Sigmoid colon (tissue), 6 donors: ENCODE measurements at regions not wholly inside any gene's neighbourhood (a gene's known extent, or its start where the extent isn't known, plus 50 kb on each side); places are given as distances from the start of the nearest gene placed in this dataset.

Experiments
- DNase-seq: peaks from one replicate; pipeline ENCODE4 v3.0.0-alpha.2; 2019
- H3K27ac ChIP-seq, 4 donors: fragments of 200-600 bp; sonication (generic); one replicate each; pipeline ENCODE4 v1.5.1; 2016 to 2019; ENCODE audit warnings: mild to moderate bottlenecking in 1 of 4
- H3K27me3 ChIP-seq, 3 donors: fragments of 200-600 bp; sonication (generic); one replicate each; pipeline ENCODE4 v1.5.1; 2019; ENCODE audit warnings: mild to moderate bottlenecking in 1 of 3
- H3K36me3 ChIP-seq, 4 donors: fragments of 200-600 bp; sonication (generic); one replicate each; pipeline ENCODE4 v1.5.1; 2016 to 2019
- H3K4me1 ChIP-seq, 4 donors: fragments of 200-600 bp; sonication (generic); one replicate each; pipeline ENCODE4 v1.5.1; 2017 to 2019
- H3K4me3 ChIP-seq, 4 donors: fragments of 200-600 bp; sonication (generic); one replicate each; pipeline ENCODE4 v1.5.1; 2017 to 2019; ENCODE audit warnings: mild to moderate bottlenecking in 2 of 4, moderate library complexity in 1 of 4
- H3K9me3 ChIP-seq, 4 donors: fragments of 200-600 bp in 3 of 4; sonication (generic) in 3 of 4; one replicate each; pipeline versions ENCODE4 v1.5.1 to v1.6.1; 2013 to 2019
- EP300 ChIP-seq, 4 donors: sonication (generic); formaldehyde crosslinking; IDR thresholded peaks; one replicate each; pipeline ENCODE4 v1.6.1; 2017; ENCODE audit warnings: antibody characterized with exemption in 4 of 4
- POLR2A ChIP-seq, 2 donors: fragments of 450-650 bp; IDR thresholded peaks; one replicate each; pipeline ENCODE4 v1.6.1; 2016; ENCODE audit warnings: antibody characterized with exemption in 2 of 2, mild to moderate bottlenecking in 2 of 2, moderate library complexity in 2 of 2
- POLR2AphosphoS5 ChIP-seq, 4 donors: sonication (generic); formaldehyde crosslinking; IDR thresholded peaks; one replicate each; pipeline ENCODE4 v1.6.1; 2017; ENCODE audit warnings: antibody characterized with exemption in 4 of 4
- WGBS, 2 donors: extraction: QIAGEN DNeasy Blood & Tissue Kit; methylation state at CpG; one replicate each; pipeline ENCODE4 v1.1.7; 2013; 5-methylcytosine and 5-hydroxymethylcytosine counted together
- intact Hi-C: fragments of 100-400 bp; cut with DNase I; formaldehyde crosslinking; loops from one replicate; pipeline ENCODE4 v1.15.1; 2023
- TF ChIP-seq, protein P1 (sequence below), 4 experiments: fragments of 450-650 bp in 3 of 4; fragments of 200-600 bp in 1 of 4; IDR thresholded peaks; one replicate each; pipeline ENCODE4 v1.5.1; 2016 to 2019; ENCODE audit warnings: antibody characterized with exemption in 4 of 4, mild to moderate bottlenecking in 3 of 4, moderate library complexity in 2 of 4
- donor health status: healthy with polysubstance abuse.
- donor health status: healthy.

DNA sequence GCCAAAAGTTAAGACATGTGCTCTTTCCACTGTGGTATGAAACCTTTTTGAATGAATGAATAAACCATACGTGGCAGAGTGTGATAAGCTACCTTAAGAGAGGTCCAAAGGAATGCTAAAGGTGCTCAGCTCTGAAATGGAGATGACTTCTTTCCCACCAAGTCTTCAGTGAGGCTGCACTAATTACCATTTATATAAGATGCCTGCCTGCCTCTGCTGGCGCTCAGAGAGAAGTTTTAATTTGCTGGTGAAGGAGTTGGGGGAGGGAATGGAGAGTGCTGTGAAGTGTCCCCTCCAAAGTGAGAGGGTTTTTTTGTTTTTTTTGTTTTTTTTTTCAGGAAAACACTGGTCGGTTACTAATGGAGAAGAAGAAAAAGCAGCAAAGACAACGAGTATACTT lies 559.0 kb downstream of the OMA1 start:
- Histone ChIP-seq H3K4me3 (no peak overlapping the region), H3K27me3 (no peaks in the 10 kb centered on the region), H3K36me3 (no peaks in the 10 kb centered on the region), H3K4me1 (no peaks in the 10 kb centered on the region), H3K9me3 (no peaks in the 10 kb centered on the region), H3K27ac (no peak overlapping the region)
- no peak for DNase-seq
- no peak for TF ChIP-seq POLR2AphosphoS5 (IDR thresholded peaks at IDR 0.05)
- intact Hi-C loops = no loop called here
- 55 to 60% methylated on average over 4 of the region's 4 CpGs for WGBS, 2 donors

DNA sequence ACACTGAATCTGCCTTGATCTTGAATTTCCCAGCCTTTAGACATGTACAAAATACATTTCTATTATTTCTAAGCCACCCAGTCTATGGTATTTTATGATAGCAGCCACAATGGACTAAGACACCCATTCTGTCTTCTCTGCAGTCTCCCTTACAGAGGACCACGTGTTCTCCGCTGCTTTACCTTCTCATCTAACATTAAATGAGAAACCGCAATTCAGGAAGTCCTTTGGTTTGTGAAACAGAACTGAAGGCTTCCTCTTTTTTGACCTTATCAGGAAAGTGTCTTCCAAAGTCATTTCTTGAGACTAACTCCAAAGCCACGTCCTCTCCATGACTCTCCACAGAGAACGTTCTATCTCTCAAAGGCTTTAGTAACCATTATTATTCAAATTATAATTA lies 560.1 kb downstream of the OMA1 start:
- intact Hi-C loops = no loop called here
- H3K4me1 ChIP-seq = no peaks in the 10 kb centered on the region
- no peak for TF ChIP-seq POLR2A (IDR thresholded peaks at IDR 0.05)
- TF ChIP-seq, protein P1, sequence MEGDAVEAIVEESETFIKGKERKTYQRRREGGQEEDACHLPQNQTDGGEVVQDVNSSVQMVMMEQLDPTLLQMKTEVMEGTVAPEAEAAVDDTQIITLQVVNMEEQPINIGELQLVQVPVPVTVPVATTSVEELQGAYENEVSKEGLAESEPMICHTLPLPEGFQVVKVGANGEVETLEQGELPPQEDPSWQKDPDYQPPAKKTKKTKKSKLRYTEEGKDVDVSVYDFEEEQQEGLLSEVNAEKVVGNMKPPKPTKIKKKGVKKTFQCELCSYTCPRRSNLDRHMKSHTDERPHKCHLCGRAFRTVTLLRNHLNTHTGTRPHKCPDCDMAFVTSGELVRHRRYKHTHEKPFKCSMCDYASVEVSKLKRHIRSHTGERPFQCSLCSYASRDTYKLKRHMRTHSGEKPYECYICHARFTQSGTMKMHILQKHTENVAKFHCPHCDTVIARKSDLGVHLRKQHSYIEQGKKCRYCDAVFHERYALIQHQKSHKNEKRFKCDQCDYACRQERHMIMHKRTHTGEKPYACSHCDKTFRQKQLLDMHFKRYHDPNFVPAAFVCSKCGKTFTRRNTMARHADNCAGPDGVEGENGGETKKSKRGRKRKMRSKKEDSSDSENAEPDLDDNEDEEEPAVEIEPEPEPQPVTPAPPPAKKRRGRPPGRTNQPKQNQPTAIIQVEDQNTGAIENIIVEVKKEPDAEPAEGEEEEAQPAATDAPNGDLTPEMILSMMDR (IDR thresholded peaks at IDR 0.05) = no peak
- no peak for TF ChIP-seq POLR2AphosphoS5 (IDR thresholded peaks at IDR 0.05)
- TF ChIP-seq EP300 (IDR thresholded peaks at IDR 0.05) = no peak
- DNase-seq = no peak
- H3K4me3 ChIP-seq = no peak overlapping the region
- no peaks in the 10 kb centered on the region for H3K27me3 ChIP-seq
- H3K36me3 ChIP-seq = no peaks in the 10 kb centered on the region
- no peaks in the 10 kb centered on the region for H3K9me3 ChIP-seq
- no peak overlapping the region for H3K27ac ChIP-seq
- 36 to 66% methylated on average over 5 of the region's 5 CpGs for WGBS, 2 donors

DNA sequence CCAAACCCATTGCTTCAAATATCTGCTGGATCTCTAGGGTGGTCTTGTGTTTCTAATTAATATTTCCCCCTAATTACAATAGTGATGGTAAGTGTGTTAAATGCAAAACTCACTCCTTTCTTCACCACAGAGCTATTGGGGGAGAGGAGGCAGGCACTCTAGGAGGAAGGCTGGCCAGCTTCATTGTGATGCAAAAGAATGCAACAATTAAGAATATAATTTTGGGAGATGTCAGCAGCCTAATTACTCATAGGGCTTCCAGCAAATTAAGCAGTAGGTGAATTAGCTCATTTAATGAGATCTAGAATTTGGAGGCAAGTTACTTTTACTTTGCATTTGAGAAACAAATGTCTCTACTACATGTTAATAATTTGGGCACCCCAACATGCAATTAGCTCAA lies 560.4 kb upstream of the DAB1 start:
- no peaks in the 10 kb centered on the region for H3K9me3 ChIP-seq
- H3K4me1 ChIP-seq = no peaks in the 10 kb centered on the region
- TF ChIP-seq POLR2A (IDR thresholded peaks at IDR 0.05) (no peak), POLR2AphosphoS5 (IDR thresholded peaks at IDR 0.05) (no peak), EP300 (IDR thresholded peaks at IDR 0.05) (no peak)
- TF ChIP-seq, protein P1 (IDR thresholded peaks at IDR 0.05) = no peak
- H3K27me3 ChIP-seq = no peaks in the 10 kb centered on the region
- no peak for DNase-seq
- H3K4me3 ChIP-seq = no peak overlapping the region
- no peak overlapping the region for H3K27ac ChIP-seq
- intact Hi-C loops = no loop called here
- H3K36me3 ChIP-seq = no peaks in the 10 kb centered on the region

DNA sequence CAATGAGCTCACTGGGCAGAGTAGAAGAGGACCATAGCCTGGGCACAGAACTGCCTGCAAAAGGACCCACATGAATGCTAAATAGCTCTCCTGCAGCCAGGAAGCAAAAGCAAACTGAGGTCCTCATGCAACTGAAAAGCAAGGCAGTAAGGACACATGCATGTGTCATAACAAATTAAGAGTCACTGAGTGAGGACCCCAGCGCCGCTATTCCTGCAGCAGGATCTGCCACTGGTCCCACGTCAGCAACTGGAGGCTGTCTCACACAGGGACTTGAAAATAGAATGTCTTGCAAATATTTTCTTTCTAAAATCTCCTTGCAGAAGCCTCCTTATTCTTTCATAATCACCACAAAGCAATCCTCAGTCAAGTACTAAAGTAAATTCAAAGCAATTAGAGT lies 559.6 kb upstream of the DAB1 start:
- TF ChIP-seq POLR2AphosphoS5 (IDR thresholded peaks at IDR 0.05) = no peak
- no peak for TF ChIP-seq POLR2A (IDR thresholded peaks at IDR 0.05)
- TF ChIP-seq EP300 (IDR thresholded peaks at IDR 0.05) = no peak
- TF ChIP-seq, protein P1 (IDR thresholded peaks at IDR 0.05) = no peak
- H3K36me3 ChIP-seq = no peaks in the 10 kb centered on the region
- no peaks in the 10 kb centered on the region for H3K9me3 ChIP-seq
- no peak for DNase-seq
- H3K27me3 ChIP-seq = no peaks in the 10 kb centered on the region
- H3K4me1 ChIP-seq = no peaks in the 10 kb centered on the region
- no peak overlapping the region for H3K27ac ChIP-seq
- 79 to 82% methylated on average over 3 of the region's 3 CpGs for WGBS, 2 donors
- intact Hi-C loops = no loop called here
- no peak overlapping the region for H3K4me3 ChIP-seq

DNA sequence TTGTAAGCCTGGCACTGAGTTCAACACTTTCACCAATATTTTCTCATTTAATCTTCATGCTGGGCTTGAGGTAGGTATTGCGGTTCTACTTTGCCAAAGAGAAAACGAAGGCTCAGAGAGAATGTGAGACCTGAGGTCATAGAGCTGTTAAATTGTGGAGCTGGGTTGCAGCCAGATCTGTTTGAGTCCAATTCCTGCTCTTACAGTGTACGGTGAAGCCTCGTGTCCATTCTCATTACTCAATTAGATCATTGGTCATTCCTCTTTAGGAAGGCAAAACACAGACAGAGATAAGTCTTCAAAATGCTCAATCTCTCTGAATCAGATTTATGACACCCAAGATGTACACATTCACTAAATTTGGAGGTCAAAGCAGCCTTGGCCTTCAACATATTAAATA lies 559.0 kb upstream of the DAB1 start:
- no peaks in the 10 kb centered on the region for H3K27me3 ChIP-seq
- TF ChIP-seq POLR2AphosphoS5 (IDR thresholded peaks at IDR 0.05) (no peak), POLR2A (IDR thresholded peaks at IDR 0.05) (no peak), EP300 (IDR thresholded peaks at IDR 0.05) (no peak)
- TF ChIP-seq, protein P1 (IDR thresholded peaks at IDR 0.05) = no peak
- no peak overlapping the region for H3K27ac ChIP-seq
- H3K4me3 ChIP-seq = no peak overlapping the region
- DNase-seq = no peak
- WGBS, 2 donors = 70 to 80% methylated on average over 4 of the region's 4 CpGs
- H3K9me3 ChIP-seq = peaks cover 0 to 3% (median 0%) of the 10 kb centered on the region in 4 donors
- intact Hi-C loops = no loop called here
- H3K4me1 ChIP-seq = no peaks in the 10 kb centered on the region
- no peaks in the 10 kb centered on the region for H3K36me3 ChIP-seq
